Activated naive CD4-positive, alpha-beta T cell treated with Interleukin-2 at 50 U/mL for 16 hours (primary cell): ENCODE measurements at regions not wholly inside any gene's neighbourhood (a gene's known extent, or its start where the extent isn't known, plus 50 kb on each side); places are given as distances from the start of the nearest gene placed in this dataset.
"Not testable (repeated sequence)": the region's sequence is repeated elsewhere in the genome, so short reads cannot be mapped to it uniquely, and the experiment has no call there.

ENCODE experiments used
- DNase-seq: peaks from one replicate; pipeline ENCODE4 v3.0.0-alpha.2; 2020

GRCh38 chr9:30292026-30292425 lies 2092.4 kb upstream of the ACO1 start:
- DNase-seq, result not testable (repeated sequence)

GRCh38 chr9:30293231-30293630 lies 2091.2 kb upstream of the ACO1 start:
- DNase-seq, result no peak

DNA sequence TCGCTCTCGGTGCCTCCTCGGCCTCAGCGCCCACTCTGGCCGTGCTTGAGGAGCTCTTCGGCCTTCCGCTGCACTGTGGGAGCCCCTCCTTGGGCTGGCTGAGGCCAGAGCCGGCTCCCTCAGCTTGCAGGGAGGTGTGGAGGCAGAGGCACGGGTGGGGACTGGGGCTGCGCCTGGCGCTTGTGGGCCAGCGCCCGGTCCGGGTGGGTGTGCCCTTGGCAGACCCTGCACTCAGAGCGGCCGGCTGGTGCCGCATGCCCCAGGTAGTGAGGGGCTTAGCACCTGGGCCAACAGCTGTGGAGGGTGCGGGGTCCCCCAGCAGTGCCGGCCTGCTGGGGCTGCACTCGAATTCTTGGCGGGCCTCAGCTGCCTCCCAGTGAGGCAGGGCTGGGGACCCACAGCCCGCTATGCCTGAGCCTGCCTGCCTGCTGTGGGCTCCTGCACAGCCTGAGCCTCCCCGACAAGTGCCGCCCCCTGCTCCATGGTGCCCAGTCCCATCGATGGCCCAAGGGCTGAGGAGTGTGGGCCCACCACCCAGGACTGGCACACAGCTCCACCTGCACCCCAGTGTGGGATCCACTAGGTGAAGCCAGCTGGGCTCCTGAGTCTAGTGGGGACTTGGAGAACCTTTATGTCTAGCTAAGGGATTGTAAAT lies 2085.2 kb upstream of the ACO1 start:
- no peak for DNase-seq

DNA sequence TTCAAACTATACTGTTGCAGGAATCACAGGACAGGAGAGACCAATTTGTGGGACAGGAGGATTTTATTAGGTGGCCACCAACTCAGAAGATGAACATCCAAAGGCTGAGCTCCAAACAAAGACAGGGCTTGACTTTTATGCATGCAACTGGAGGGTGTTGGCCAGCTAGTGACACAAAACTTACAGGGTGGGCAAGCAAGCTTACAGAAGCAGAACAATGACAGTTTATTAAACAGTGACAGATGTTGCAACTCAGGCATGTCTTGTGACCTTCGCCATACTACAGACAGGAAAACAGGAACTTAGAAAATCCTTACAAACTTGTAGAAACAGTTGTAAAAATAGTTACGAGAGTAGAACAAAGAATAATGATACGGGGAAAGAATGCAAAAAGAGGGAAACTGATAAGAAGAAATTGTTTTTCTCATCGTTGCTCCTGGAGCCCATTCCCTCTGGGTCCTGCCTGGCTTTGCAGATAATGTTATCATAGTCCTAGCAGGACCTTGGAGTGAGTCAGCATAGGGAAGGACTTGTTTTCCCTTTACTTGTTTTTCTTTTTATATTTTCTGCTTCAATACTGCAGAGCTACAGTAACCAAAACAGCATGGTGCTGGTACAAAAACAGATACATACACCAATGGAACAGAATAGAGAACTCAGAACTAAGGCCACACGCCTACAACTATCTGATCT lies 2083.0 kb upstream of the ACO1 start:
- no peak for DNase-seq

GRCh38 chr9:30310711-30311110 lies 2073.7 kb upstream of the ACO1 start:
- DNase-seq, result no peak

- no peak for DNase-seq
These were observed 2055.0 kb upstream of the ACO1 start for GRCh38 chr9:30329431-30329830.

DNA sequence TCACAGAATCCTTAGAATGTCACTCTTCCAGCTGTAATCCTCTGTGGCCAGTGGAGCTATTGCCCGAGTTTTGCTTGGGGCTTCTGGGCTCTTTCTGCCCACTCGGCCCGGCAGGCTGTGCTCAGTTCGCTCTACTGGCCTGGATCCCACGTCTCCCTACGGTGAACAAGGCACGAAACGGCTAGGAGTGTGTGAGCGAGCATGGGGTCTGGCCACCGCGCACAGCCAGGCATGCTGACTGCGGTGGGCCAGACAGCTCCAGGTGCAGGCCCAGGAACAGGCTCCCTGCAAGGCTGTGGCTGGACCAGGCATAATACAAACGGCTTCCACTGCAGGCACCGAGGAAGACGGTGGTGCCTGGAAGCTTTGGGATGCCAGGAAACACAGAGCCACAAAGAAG lies 2035.5 kb upstream of the ACO1 start:
- no peak for DNase-seq

GRCh38 chr9:30349526-30350513 lies 2034.6 kb upstream of the ACO1 start:
- DNase-seq, result no peak

DNA sequence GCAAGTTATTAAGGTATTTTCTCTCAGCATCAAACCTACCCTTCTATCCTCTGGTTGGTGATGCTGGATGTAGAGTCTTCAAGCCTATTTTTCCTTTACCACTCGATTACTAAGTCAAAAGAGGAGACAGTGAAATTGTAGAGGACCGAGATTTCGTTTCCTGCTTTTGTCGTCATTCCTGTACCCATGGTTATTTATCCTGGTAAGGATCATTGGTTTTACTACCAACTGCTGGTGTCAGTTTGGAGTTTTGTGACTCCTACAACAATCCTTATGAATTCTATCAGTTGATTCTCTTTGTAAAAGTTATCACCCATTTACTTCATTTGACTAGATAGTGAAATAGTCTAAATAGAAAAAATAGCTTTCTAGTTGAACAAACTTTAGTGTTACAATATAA lies 2028.2 kb upstream of the ACO1 start:
- no peak for DNase-seq

GRCh38 chr9:30362373-30362772 lies 2022.1 kb upstream of the ACO1 start:
- no peak for DNase-seq

GRCh38 chr9:30366140-30366539 lies 2018.3 kb upstream of the ACO1 start:
- DNase-seq, result not testable (repeated sequence)

GRCh38 chr9:30382271-30382670 lies 2002.2 kb upstream of the ACO1 start:
- DNase-seq, result no peak

DNA sequence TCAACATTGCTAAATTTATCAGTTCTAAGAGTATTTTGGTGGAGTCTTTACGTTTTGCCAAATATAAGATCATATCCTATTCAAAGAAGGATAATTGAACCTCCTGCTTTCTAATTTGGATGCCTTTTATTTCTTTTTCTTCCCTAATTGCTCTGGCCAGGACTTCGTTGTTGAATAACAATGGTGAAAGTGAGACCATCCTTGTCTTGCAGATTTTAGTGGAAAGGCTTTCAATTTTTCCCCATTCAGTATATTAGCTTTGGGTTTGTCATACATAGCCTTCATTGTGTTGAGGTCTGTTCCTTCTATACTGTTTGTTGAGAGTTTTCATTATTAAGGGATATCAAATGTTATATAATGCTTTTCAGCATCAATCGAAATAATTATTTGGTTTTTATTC lies 1974.2 kb upstream of the ACO1 start:
- DNase-seq, result no peak

GRCh38 chr9:30411571-30411970 lies 1972.9 kb upstream of the ACO1 start:
- DNase-seq, result no peak

DNA sequence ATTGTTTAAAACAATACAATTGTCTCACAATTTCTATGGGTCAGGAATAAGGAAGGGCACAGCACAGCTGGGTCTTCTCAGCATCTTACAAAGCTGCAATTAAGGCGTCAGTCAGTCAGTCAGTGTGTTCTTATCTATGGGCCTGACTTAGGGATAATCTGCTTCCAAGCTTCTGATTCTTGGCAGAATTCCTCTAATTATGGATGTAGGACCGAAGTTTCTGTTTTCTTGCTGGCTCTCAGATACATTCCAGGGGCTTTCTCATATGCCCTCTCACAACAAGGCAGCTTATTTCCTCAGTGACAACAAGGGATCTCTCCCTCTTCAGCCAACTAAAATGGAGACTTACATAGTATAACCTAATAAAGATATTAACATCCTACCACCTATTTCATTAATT lies 1925.3 kb upstream of the ACO1 start:
- DNase-seq, result no peak

DNA sequence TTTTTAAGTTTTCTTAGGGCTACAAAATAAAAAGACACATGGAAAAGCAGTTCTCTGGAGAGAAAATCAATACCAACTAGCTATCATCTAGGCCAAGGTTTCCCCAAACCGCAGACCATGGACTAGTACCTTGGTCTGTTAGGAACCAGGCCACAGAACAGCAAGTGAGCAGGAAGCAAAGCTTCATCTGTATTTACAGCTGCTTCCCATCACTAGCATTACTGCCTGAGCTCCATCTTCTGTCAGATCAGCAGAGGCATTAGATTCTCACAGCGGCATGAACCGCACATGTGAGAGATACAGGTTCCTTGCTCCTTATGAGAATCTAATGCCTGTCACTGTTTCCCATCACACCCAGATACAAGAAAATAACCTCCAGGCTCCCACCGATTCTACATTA lies 1907.6 kb upstream of the ACO1 start:
- no peak for DNase-seq

GRCh38 chr9:30478684-30479083 lies 1905.8 kb upstream of the ACO1 start:
- no peak for DNase-seq

DNA sequence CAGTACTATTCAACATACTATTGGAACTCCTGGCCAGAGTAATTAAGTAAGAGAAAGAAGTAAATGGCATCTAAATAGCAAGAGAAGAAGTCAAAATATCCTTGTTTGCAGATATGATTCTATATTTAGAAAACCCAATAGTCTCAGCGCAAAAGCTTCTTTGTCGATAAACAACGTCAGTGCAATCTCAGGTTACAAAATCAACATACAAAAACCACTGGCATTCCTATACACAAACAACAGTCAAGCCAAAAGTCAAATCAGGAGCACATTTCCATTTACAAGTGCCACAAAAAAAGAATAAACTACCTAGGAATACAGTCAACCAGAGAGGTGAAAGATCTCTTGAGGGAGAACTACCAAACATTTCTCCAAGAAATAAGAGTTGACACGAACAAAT lies 1901.9 kb upstream of the ACO1 start:
- no peak for DNase-seq

GRCh38 chr9:30484690-30485089 lies 1899.8 kb upstream of the ACO1 start:
- DNase-seq, result no peak

DNA sequence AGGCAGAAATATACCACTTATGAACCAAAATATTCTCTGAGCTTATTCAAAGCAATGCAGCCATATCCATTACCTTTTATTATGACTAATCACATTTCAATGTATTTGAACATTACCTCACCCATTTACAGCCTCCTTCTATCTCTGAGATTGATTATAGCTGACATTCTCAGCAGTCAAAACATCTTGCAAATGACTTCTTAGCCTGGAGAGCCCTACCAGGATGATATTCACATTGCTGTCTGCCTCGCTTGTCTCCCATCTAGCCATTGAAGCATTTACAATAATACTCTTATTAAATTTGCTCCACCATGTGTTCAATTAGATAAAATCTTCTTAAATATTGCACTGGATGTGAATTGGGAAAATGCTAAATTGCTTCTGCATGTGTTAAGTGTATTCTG lies 1879.9 kb upstream of the ACO1 start:
- no peak for DNase-seq

GRCh38 chr9:30505311-30505710 lies 1879.1 kb upstream of the ACO1 start:
- DNase-seq, result no peak

- DNase-seq, result no peak
These were observed 1877.7 kb upstream of the ACO1 start for GRCh38 chr9:30506749-30507148.

DNA sequence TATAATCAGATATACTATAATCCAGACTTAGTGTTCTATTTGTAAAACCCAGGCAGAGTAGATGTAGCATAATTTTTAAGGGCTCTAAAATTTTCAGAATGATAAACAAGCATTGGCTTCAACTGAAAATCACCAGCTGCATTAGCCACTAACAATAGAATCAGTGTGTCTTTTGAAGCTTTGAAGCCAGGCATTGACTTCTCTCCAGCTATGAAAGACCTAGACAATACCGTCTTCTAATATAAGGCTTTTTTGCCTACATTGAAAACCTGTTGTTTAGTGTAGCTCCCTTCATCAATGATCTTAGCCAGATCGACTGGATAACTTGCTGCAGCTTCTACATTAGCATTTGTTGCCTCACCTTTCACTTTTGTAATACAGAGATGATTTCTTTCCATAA lies 1877.3 kb upstream of the ACO1 start:
- DNase-seq, result no peak

DNA sequence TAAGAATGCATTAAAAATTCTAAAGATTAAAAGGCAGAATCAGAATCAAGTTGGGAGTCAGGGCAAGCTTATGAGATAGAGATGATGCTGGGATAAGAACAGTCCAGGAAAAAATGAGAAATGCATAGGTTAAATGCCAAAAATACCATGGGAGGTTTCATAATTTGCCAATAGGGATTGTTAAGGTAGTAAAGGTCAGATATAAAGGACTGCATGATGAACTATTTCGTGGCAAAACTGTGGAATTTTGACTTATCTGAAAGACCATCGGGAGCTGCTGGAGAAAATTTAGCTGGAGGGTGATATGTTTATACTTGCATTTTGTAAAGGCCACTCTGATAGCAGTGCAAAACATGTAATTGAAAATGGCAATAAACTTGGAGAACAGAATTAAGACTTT lies 1872.8 kb upstream of the ACO1 start:
- DNase-seq, result no peak
